ENCODE measurements at regions not wholly inside any gene's neighbourhood (a gene's known extent, or its start where the extent isn't known, plus 50 kb on each side); places are given as distances from the start of the nearest gene placed in this dataset.

DNA sequence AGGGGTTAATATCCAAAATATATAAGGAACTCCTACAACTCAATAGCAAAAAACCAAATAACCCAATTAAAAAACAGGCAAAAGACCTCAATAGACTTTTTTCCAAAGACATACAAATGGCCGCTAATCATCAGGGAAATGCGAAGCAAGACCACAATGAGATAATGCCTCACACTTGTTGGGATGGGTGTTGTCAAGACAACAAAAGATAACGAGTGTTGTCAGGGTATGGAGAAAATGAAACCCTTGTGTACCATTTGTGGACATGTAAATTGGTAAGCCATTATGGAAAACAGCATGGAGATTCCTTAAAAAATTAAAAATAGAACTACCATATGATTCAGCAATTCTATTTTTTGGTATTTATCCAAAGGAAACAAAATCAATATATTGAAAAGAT, 620.2 kb downstream of the ACTL7B start:
- Mint-ChIP-seq H3K27ac (ENCODE audit: low read depth, unreplicated experiment) (no peak overlapping the region), H3K36me3 (ENCODE audit: insufficient read depth, unreplicated experiment) (no peaks in the 10 kb centered on the region), H3K4me3 (ENCODE audit: unreplicated experiment) (no peak overlapping the region), H3K4me1 (ENCODE audit: insufficient read depth, unreplicated experiment) (no peaks in the 10 kb centered on the region), H3K27me3 (ENCODE audit: insufficient read depth, unreplicated experiment) (no peaks in the 10 kb centered on the region), H3K9me3 (ENCODE audit: unreplicated experiment) (no peaks in the 10 kb centered on the region)
- TF ChIP-seq, protein P1, sequence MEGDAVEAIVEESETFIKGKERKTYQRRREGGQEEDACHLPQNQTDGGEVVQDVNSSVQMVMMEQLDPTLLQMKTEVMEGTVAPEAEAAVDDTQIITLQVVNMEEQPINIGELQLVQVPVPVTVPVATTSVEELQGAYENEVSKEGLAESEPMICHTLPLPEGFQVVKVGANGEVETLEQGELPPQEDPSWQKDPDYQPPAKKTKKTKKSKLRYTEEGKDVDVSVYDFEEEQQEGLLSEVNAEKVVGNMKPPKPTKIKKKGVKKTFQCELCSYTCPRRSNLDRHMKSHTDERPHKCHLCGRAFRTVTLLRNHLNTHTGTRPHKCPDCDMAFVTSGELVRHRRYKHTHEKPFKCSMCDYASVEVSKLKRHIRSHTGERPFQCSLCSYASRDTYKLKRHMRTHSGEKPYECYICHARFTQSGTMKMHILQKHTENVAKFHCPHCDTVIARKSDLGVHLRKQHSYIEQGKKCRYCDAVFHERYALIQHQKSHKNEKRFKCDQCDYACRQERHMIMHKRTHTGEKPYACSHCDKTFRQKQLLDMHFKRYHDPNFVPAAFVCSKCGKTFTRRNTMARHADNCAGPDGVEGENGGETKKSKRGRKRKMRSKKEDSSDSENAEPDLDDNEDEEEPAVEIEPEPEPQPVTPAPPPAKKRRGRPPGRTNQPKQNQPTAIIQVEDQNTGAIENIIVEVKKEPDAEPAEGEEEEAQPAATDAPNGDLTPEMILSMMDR (IDR thresholded peaks at IDR 0.05; ENCODE audit: unreplicated experiment): no peak
- no peak for DNase-seq (ENCODE audit: unreplicated experiment)
- intact Hi-C loops (cut with micrococcal nuclease): no loop called here
- BruUV-seq (replicated peaks): no TSS peak
- CTCF ChIA-PET: interaction anchor here (1.0 kb wide), 1 partner anchor 10 kb away, joined by 3 read pairs; no protein-coding TSS in a partner anchor
- POLR2A ChIA-PET: no interaction called here

DNA sequence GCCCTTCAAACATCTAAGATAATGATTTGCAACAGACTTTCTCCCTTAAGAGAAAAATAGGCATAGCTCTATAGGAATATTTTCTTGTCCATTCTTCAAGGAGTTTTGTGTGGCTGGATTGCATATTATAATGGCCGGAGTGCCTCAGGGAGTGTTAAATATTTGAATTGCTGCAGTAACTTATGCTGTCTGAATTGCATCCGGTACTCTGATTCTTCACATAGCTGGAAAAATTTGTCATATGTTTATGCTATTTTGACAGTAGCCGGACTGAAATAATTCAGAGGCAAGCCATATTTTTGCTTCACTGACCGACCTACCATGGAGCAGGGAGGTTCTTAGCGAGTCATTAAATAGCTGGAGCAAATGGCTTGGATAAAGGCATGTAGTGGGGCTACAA, 621.0 kb downstream of the ACTL7B start:
- no peak overlapping the region for H3K4me3 Mint-ChIP-seq (ENCODE audit: unreplicated experiment)
- intact Hi-C loops (cut with micrococcal nuclease): no loop called here
- CTCF ChIA-PET: interaction anchor here (0.6 to 1.0 kb wide), 2 partner anchors 10 kb away, joined by 3 read pairs; no protein-coding TSS in a partner anchor
- no TSS peak for BruUV-seq (replicated peaks)
- no peaks in the 10 kb centered on the region for H3K36me3 Mint-ChIP-seq (ENCODE audit: insufficient read depth, unreplicated experiment)
- no peaks in the 10 kb centered on the region for H3K9me3 Mint-ChIP-seq (ENCODE audit: unreplicated experiment)
- no peak for DNase-seq (ENCODE audit: unreplicated experiment)
- POLR2A ChIA-PET: no interaction called here
- TF ChIP-seq, protein P1 (IDR thresholded peaks at IDR 0.05; ENCODE audit: unreplicated experiment): no peak
- no peaks in the 10 kb centered on the region for H3K4me1 Mint-ChIP-seq (ENCODE audit: insufficient read depth, unreplicated experiment)
- no peaks in the 10 kb centered on the region for H3K27me3 Mint-ChIP-seq (ENCODE audit: insufficient read depth, unreplicated experiment)
- H3K27ac Mint-ChIP-seq (ENCODE audit: low read depth, unreplicated experiment): no peak overlapping the region

DNA sequence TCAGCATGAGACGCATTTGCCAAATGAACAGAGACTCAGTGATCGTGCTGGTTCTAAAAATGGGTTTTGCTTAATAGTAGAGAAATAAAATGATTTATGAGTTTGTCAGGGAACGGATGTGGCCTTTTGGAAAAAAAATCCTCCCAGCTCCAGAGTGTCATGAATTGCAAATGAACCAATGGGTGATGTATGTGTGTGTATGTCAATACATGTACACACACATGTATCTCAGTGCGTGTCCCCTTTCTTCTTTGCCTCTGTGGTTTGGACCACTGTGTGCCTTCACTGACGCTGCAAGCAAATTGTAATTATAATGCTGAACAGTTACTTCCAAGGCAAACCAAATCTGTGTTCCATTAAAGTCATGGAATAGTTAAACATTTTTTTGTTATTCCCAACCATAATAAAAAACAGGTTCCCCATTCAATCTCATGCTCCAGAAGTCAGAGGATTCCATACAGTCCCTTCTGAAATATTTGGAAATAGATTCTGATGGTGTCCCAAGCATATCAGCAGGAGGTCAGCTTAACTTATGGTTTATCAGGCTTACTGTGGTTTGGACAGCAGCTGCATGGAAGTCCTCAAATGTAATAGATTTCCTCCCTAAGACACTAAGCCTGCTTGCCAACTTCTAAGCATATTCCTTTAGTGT, 630.5 kb downstream of the ACTL7B start:
- Mint-ChIP-seq H3K4me1 (ENCODE audit: insufficient read depth, unreplicated experiment) (no peaks in the 10 kb centered on the region), H3K27ac (ENCODE audit: low read depth, unreplicated experiment) (no peak overlapping the region), H3K27me3 (ENCODE audit: insufficient read depth, unreplicated experiment) (no peaks in the 10 kb centered on the region), H3K9me3 (ENCODE audit: unreplicated experiment) (peaks cover 9% of the 10 kb centered on the region), H3K4me3 (ENCODE audit: unreplicated experiment) (no peak overlapping the region), H3K36me3 (ENCODE audit: insufficient read depth, unreplicated experiment) (no peaks in the 10 kb centered on the region)
- DNase-seq (ENCODE audit: unreplicated experiment): no peak
- POLR2A ChIA-PET: interaction anchor here (0.6 kb wide), 1 partner anchor 147 kb away, joined by 4 read pairs; no protein-coding TSS in a partner anchor
- TF ChIP-seq, protein P1 (IDR thresholded peaks at IDR 0.05; ENCODE audit: unreplicated experiment): no peak
- BruUV-seq (replicated peaks): no TSS peak
- CTCF ChIA-PET: interaction anchor here (0.6 kb wide), 1 partner anchor 221 kb away, joined by 3 read pairs; no protein-coding TSS in a partner anchor
- intact Hi-C loops (cut with micrococcal nuclease): no loop called here

DNA sequence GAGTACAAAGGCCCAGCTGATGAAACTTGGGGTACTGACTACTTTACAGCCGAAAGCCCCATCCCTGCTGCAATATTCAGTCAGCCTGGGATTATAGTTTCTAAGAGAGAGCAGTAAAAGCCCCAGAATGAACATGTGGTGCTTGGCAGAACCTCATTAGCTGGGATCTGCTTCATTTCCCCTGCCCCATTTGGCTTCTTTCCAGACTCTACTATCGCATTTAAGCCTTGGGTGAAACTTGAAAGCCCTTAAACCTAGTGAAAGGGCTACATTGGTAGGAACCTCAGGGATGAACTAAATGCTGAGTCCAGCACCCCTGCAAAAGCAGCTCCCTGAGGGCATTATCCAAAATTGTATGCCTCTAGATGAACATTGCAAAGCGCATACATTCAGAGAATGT, 631.1 kb downstream of the ACTL7B start:
- H3K9me3 Mint-ChIP-seq (ENCODE audit: unreplicated experiment): peaks cover 9% of the 10 kb centered on the region
- TF ChIP-seq, protein P1 (IDR thresholded peaks at IDR 0.05; ENCODE audit: unreplicated experiment): no peak
- no peaks in the 10 kb centered on the region for H3K36me3 Mint-ChIP-seq (ENCODE audit: insufficient read depth, unreplicated experiment)
- intact Hi-C loops (cut with micrococcal nuclease): no loop called here
- ChIA-PET POLR2A (no interaction called here), CTCF (no interaction called here)
- no peak for DNase-seq (ENCODE audit: unreplicated experiment)
- no peak overlapping the region for H3K27ac Mint-ChIP-seq (ENCODE audit: low read depth, unreplicated experiment)
- no peak overlapping the region for H3K4me3 Mint-ChIP-seq (ENCODE audit: unreplicated experiment)
- no TSS peak for BruUV-seq (replicated peaks)
- H3K27me3 Mint-ChIP-seq (ENCODE audit: insufficient read depth, unreplicated experiment): no peaks in the 10 kb centered on the region
- H3K4me1 Mint-ChIP-seq (ENCODE audit: insufficient read depth, unreplicated experiment): no peaks in the 10 kb centered on the region
